ENCODE measurements at regions not wholly inside any gene's neighbourhood (a gene's known extent, or its start where the extent isn't known, plus 50 kb on each side); places are given as distances from the start of the nearest gene placed in this dataset.

GRCh38 chr22:49586244-49586748 is 241.4 kb downstream of the BRD1 start:
- no peak for ATAC-seq
- TF ChIP-seq POU6F1 (CRISPR knock-in tag; IDR thresholded peaks at IDR 0.05; ENCODE audit: borderline replicate concordance, low read depth) (no peak), ZNF8 (CRISPR knock-in tag; IDR thresholded peaks at IDR 0.05) (no peak), ZC3H10 (CRISPR knock-in tag; IDR thresholded peaks at IDR 0.05) (no peak), PPARA (CRISPR knock-in tag; IDR thresholded peaks at IDR 0.05; ENCODE audit: borderline replicate concordance) (no peak), ZFP3 (CRISPR knock-in tag; IDR thresholded peaks at IDR 0.05) (no peak), BACH2 (CRISPR knock-in tag; IDR thresholded peaks at IDR 0.05; ENCODE audit: borderline replicate concordance) (no peak), ZNF70 (CRISPR knock-in tag; IDR thresholded peaks at IDR 0.05) (no peak), TOX (CRISPR knock-in tag; IDR thresholded peaks at IDR 0.05; ENCODE audit: borderline replicate concordance) (no peak), ZNF565 (CRISPR knock-in tag; conservative IDR thresholded peaks at IDR 0.05; ENCODE audit: low read depth) (no peak), ARNTL (CRISPR knock-in tag; IDR thresholded peaks at IDR 0.05; ENCODE audit: borderline replicate concordance, low read depth) (no peak), ISL1 (CRISPR knock-in tag; IDR thresholded peaks at IDR 0.05) (no peak), GLIS3 (CRISPR knock-in tag; IDR thresholded peaks at IDR 0.05) (no peak), SNAI2 (CRISPR knock-in tag; IDR thresholded peaks at IDR 0.05) (no peak), OSR1 (CRISPR knock-in tag; IDR thresholded peaks at IDR 0.05) (no peak), ZFP30 (CRISPR knock-in tag; IDR thresholded peaks at IDR 0.05) (no peak)
- TF ChIP-seq, protein P1, sequence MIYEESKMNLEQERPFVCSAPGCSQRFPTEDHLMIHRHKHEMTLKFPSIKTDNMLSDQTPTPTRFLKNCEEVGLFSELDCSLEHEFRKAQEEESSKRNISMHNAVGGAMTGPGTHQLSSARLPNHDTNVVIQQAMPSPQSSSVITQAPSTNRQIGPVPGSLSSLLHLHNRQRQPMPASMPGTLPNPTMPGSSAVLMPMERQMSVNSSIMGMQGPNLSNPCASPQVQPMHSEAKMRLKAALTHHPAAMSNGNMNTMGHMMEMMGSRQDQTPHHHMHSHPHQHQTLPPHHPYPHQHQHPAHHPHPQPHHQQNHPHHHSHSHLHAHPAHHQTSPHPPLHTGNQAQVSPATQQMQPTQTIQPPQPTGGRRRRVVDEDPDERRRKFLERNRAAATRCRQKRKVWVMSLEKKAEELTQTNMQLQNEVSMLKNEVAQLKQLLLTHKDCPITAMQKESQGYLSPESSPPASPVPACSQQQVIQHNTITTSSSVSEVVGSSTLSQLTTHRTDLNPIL (CRISPR knock-in tag; IDR thresholded peaks at IDR 0.05; ENCODE audit: low read depth) = no peak
- TF ChIP-seq, protein P2, sequence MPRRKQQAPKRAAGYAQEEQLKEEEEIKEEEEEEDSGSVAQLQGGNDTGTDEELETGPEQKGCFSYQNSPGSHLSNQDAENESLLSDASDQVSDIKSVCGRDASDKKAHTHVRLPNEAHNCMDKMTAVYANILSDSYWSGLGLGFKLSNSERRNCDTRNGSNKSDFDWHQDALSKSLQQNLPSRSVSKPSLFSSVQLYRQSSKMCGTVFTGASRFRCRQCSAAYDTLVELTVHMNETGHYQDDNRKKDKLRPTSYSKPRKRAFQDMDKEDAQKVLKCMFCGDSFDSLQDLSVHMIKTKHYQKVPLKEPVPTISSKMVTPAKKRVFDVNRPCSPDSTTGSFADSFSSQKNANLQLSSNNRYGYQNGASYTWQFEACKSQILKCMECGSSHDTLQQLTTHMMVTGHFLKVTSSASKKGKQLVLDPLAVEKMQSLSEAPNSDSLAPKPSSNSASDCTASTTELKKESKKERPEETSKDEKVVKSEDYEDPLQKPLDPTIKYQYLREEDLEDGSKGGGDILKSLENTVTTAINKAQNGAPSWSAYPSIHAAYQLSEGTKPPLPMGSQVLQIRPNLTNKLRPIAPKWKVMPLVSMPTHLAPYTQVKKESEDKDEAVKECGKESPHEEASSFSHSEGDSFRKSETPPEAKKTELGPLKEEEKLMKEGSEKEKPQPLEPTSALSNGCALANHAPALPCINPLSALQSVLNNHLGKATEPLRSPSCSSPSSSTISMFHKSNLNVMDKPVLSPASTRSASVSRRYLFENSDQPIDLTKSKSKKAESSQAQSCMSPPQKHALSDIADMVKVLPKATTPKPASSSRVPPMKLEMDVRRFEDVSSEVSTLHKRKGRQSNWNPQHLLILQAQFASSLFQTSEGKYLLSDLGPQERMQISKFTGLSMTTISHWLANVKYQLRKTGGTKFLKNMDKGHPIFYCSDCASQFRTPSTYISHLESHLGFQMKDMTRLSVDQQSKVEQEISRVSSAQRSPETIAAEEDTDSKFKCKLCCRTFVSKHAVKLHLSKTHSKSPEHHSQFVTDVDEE (CRISPR knock-in tag; IDR thresholded peaks at IDR 0.05) = no peak

- ATAC-seq = no peak
- TF ChIP-seq SNAI2 (CRISPR knock-in tag; IDR thresholded peaks at IDR 0.05) = no peak
- TF ChIP-seq, protein P1 (CRISPR knock-in tag; IDR thresholded peaks at IDR 0.05; ENCODE audit: low read depth) = no peak
- TF ChIP-seq, protein P2 (CRISPR knock-in tag; IDR thresholded peaks at IDR 0.05) = no peak
- TF ChIP-seq ZFP3 (CRISPR knock-in tag; IDR thresholded peaks at IDR 0.05) = no peak
- TF ChIP-seq TCF4 (CRISPR knock-in tag; IDR thresholded peaks at IDR 0.05; ENCODE audit: borderline replicate concordance) = no peak
- TF ChIP-seq ZNF70 (CRISPR knock-in tag; IDR thresholded peaks at IDR 0.05) = no peak
- no peak for TF ChIP-seq ZNF8 (CRISPR knock-in tag; IDR thresholded peaks at IDR 0.05)
- no peak for TF ChIP-seq ZNF565 (CRISPR knock-in tag; conservative IDR thresholded peaks at IDR 0.05; ENCODE audit: low read depth)
- no peak for TF ChIP-seq ISL1 (CRISPR knock-in tag; IDR thresholded peaks at IDR 0.05)
- no peak for TF ChIP-seq ARNTL (CRISPR knock-in tag; IDR thresholded peaks at IDR 0.05; ENCODE audit: borderline replicate concordance, low read depth)
- TF ChIP-seq TOX (CRISPR knock-in tag; IDR thresholded peaks at IDR 0.05; ENCODE audit: borderline replicate concordance) = no peak
- TF ChIP-seq, protein P3, sequence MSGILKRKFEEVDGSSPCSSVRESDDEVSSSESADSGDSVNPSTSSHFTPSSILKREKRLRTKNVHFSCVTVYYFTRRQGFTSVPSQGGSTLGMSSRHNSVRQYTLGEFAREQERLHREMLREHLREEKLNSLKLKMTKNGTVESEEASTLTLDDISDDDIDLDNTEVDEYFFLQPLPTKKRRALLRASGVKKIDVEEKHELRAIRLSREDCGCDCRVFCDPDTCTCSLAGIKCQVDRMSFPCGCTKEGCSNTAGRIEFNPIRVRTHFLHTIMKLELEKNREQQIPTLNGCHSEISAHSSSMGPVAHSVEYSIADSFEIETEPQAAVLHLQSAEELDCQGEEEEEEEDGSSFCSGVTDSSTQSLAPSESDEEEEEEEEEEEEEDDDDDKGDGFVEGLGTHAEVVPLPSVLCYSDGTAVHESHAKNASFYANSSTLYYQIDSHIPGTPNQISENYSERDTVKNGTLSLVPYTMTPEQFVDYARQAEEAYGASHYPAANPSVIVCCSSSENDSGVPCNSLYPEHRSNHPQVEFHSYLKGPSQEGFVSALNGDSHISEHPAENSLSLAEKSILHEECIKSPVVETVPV (CRISPR knock-in tag; IDR thresholded peaks at IDR 0.05) = no peak
- TF ChIP-seq RARB (CRISPR knock-in tag; IDR thresholded peaks at IDR 0.05) = no peak
- TF ChIP-seq POU6F1 (CRISPR knock-in tag; IDR thresholded peaks at IDR 0.05; ENCODE audit: borderline replicate concordance, low read depth) = no peak
- no peak for TF ChIP-seq CSDC2 (CRISPR knock-in tag; IDR thresholded peaks at IDR 0.05)
- no peak for TF ChIP-seq ZFP30 (CRISPR knock-in tag; IDR thresholded peaks at IDR 0.05)
- TF ChIP-seq PATZ1 (CRISPR knock-in tag; IDR thresholded peaks at IDR 0.05; ENCODE audit: borderline replicate concordance) = no peak
- no peak for TF ChIP-seq ZC3H10 (CRISPR knock-in tag; IDR thresholded peaks at IDR 0.05)
These were observed 242.0 kb downstream of the BRD1 start for GRCh38 chr22:49585461-49586243.

Measured in SK-N-SH treated with all-trans-retinoic acid at 6 μM for 48 hours (cell line).